ENCODE measurements at regions not wholly inside any gene's neighbourhood (a gene's known extent, or its start where the extent isn't known, plus 50 kb on each side); places are given as distances from the start of the nearest gene placed in this dataset.
"Not testable (repeated sequence)": the region's sequence is repeated elsewhere in the genome, so short reads cannot be mapped to it uniquely, and the experiment has no call there.

DNA sequence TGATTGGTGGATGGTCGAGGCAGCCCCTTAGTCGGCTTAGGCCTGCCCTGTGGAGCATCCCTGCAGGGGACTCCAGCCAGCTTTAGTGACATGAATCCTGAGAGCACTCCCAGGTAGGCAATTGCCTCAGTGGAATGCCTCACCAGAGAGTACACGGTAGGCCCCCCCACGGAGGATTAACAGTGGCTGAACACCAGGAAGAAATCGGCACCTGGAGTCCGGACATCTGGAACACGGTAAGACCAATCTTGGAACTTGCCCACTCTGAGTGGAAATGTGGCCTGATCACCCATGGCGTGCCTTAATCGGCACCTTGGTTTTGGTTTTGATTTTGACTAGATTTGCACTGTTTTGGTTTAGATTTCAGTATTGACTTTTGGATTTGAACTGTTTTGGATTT is 326.2 kb upstream of the NCKAP5 start:
- H3K9ac ChIP-seq (ENCODE audit: low read length) = no peak overlapping the region
- H3K27me3 ChIP-seq (ENCODE audit: control insufficient read depth, insufficient read depth, low read length) = no peaks in the 10 kb centered on the region
- no peak overlapping the region for H3K27ac ChIP-seq (ENCODE audit: low read depth, low read length)
- H3K4me1 ChIP-seq (ENCODE audit: control insufficient read depth, insufficient read depth, low read length) = no peaks in the 10 kb centered on the region
- H3K4me3 ChIP-seq (ENCODE audit: low read length) = no peak overlapping the region
- H3K36me3 ChIP-seq (ENCODE audit: control insufficient read depth, insufficient read depth, low read length) = no peaks in the 10 kb centered on the region

DNA sequence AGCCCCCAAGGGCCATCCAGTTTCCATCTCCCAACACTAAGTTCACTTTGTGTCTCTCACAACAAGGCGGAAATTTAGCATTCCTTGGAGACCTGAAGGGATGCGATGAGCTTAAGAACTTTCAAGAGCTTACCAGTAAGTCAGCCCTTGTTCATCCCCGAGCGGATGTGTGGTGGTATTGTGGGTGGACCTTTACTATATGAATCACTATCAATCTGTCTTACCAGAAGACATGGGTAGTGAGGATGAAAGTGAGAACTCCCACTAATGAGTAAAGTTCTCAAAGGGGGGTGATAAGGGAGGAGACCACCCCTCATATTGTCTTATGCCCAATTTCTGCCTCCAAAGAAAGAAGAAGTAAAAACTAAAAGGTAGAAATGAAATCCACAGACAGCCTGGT is 329.6 kb upstream of the NCKAP5 start:
- not testable (repeated sequence) for H3K4me1 ChIP-seq (ENCODE audit: control insufficient read depth, insufficient read depth, low read length); H3K36me3 ChIP-seq (ENCODE audit: control insufficient read depth, insufficient read depth, low read length); H3K4me3 ChIP-seq (ENCODE audit: low read length); H3K27ac ChIP-seq (ENCODE audit: low read depth, low read length); H3K9ac ChIP-seq (ENCODE audit: low read length); H3K27me3 ChIP-seq (ENCODE audit: control insufficient read depth, insufficient read depth, low read length)

GRCh38 chr2:133900909-133901308 is 332.6 kb upstream of the NCKAP5 start:
- no peaks in the 10 kb centered on the region for H3K4me1 ChIP-seq (ENCODE audit: control insufficient read depth, insufficient read depth, low read length)
- H3K9ac ChIP-seq (ENCODE audit: low read length) = no peak overlapping the region

GRCh38 chr2:133906396-133906795 is 338.1 kb upstream of the NCKAP5 start:
- no peaks in the 10 kb centered on the region for H3K4me1 ChIP-seq (ENCODE audit: control insufficient read depth, insufficient read depth, low read length)
- no peak overlapping the region for H3K4me3 ChIP-seq (ENCODE audit: low read length)
- no peaks in the 10 kb centered on the region for H3K27me3 ChIP-seq (ENCODE audit: control insufficient read depth, insufficient read depth, low read length)
- H3K36me3 ChIP-seq (ENCODE audit: control insufficient read depth, insufficient read depth, low read length) = no peaks in the 10 kb centered on the region
- H3K9ac ChIP-seq (ENCODE audit: low read length) = no peak overlapping the region
- no peak overlapping the region for H3K27ac ChIP-seq (ENCODE audit: low read depth, low read length)

More at GRCh38 chr2:133900909-133901308, 332.6 kb upstream of the NCKAP5 start:
- no peak overlapping the region for H3K4me3 ChIP-seq (ENCODE audit: low read length)
- H3K36me3 ChIP-seq (ENCODE audit: control insufficient read depth, insufficient read depth, low read length) = no peaks in the 10 kb centered on the region
- no peak overlapping the region for H3K27ac ChIP-seq (ENCODE audit: low read depth, low read length)
- H3K27me3 ChIP-seq (ENCODE audit: control insufficient read depth, insufficient read depth, low read length) = no peaks in the 10 kb centered on the region

- Histone ChIP-seq H3K27me3 (ENCODE audit: control insufficient read depth, insufficient read depth, low read length) (no peaks in the 10 kb centered on the region), H3K36me3 (ENCODE audit: control insufficient read depth, insufficient read depth, low read length) (no peaks in the 10 kb centered on the region), H3K27ac (ENCODE audit: low read depth, low read length) (no peak overlapping the region), H3K4me3 (ENCODE audit: low read length) (no peak overlapping the region), H3K9ac (ENCODE audit: low read length) (no peak overlapping the region), H3K4me1 (ENCODE audit: control insufficient read depth, insufficient read depth, low read length) (no peaks in the 10 kb centered on the region)
These were observed 338.7 kb upstream of the NCKAP5 start for GRCh38 chr2:133906926-133907325.

DNA sequence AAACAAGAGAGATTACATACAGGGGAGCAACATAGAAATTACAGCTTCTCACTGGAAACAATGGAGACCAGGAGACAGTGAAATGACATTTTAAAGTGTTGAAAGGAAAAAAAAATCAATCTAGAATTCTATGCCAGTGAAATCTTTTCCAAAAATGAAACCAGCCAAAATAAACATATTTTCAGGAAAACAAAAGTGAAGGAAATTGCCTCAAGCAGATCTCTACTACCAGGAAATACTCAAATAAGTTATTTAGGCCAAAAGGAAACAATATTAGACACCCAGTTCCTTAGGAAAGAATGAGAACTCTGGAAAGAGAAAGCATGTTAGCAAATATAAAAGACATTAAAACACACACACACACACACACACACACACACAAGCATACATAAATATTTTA is 339.9 kb upstream of the NCKAP5 start:
- Histone ChIP-seq H3K4me3 (ENCODE audit: low read length) (no peak overlapping the region), H3K27me3 (ENCODE audit: control insufficient read depth, insufficient read depth, low read length) (no peaks in the 10 kb centered on the region), H3K9ac (ENCODE audit: low read length) (no peak overlapping the region), H3K4me1 (ENCODE audit: control insufficient read depth, insufficient read depth, low read length) (no peaks in the 10 kb centered on the region), H3K36me3 (ENCODE audit: control insufficient read depth, insufficient read depth, low read length) (no peaks in the 10 kb centered on the region), H3K27ac (ENCODE audit: low read depth, low read length) (no peak overlapping the region)

GRCh38 chr2:133918141-133918540 is 335.7 kb upstream of the MGAT5 start:
- Histone ChIP-seq H3K4me3 (ENCODE audit: low read length) (no peak overlapping the region), H3K27ac (ENCODE audit: low read depth, low read length) (no peak overlapping the region), H3K36me3 (ENCODE audit: control insufficient read depth, insufficient read depth, low read length) (no peaks in the 10 kb centered on the region), H3K27me3 (ENCODE audit: control insufficient read depth, insufficient read depth, low read length) (no peaks in the 10 kb centered on the region), H3K9ac (ENCODE audit: low read length) (no peak overlapping the region), H3K4me1 (ENCODE audit: control insufficient read depth, insufficient read depth, low read length) (no peaks in the 10 kb centered on the region)

GRCh38 chr2:133919285-133919684 is 334.6 kb upstream of the MGAT5 start:
- H3K27ac ChIP-seq (ENCODE audit: low read depth, low read length) = no peak overlapping the region
- no peaks in the 10 kb centered on the region for H3K4me1 ChIP-seq (ENCODE audit: control insufficient read depth, insufficient read depth, low read length)

GRCh38 chr2:133927894-133928293 is 326.0 kb upstream of the MGAT5 start:
- Histone ChIP-seq H3K9ac (ENCODE audit: low read length) (no peak overlapping the region), H3K4me3 (ENCODE audit: low read length) (no peak overlapping the region), H3K27ac (ENCODE audit: low read depth, low read length) (no peak overlapping the region), H3K36me3 (ENCODE audit: control insufficient read depth, insufficient read depth, low read length) (no peaks in the 10 kb centered on the region), H3K4me1 (ENCODE audit: control insufficient read depth, insufficient read depth, low read length) (no peaks in the 10 kb centered on the region), H3K27me3 (ENCODE audit: control insufficient read depth, insufficient read depth, low read length) (no peaks in the 10 kb centered on the region)

More at GRCh38 chr2:133919285-133919684, 334.6 kb upstream of the MGAT5 start:
- Histone ChIP-seq H3K36me3 (ENCODE audit: control insufficient read depth, insufficient read depth, low read length) (no peaks in the 10 kb centered on the region), H3K4me3 (ENCODE audit: low read length) (no peak overlapping the region), H3K9ac (ENCODE audit: low read length) (no peak overlapping the region), H3K27me3 (ENCODE audit: control insufficient read depth, insufficient read depth, low read length) (no peaks in the 10 kb centered on the region)

DNA sequence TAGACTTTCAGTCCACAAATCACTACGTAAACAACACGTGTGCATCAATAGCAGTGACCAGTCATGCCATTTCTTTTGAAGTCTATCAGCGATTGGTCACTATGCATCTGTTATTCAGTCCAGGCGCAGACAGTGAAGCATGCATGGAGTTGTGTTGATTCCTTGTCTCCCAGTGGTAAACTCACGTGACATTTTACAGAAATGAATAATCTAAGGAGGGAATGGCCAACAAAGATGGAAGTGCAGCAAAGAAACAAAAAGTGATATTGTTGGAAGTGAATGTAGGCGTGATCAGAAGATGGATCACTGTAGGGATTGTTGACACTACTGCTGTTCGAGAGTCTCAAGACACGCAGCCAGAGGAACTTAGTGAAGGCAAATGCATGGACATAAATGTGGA is 317.8 kb upstream of the MGAT5 start:
- H3K27me3 ChIP-seq (ENCODE audit: control insufficient read depth, insufficient read depth, low read length) = no peaks in the 10 kb centered on the region
- no peak overlapping the region for H3K4me3 ChIP-seq (ENCODE audit: low read length)
- no peak overlapping the region for H3K27ac ChIP-seq (ENCODE audit: low read depth, low read length)
- no peak overlapping the region for H3K9ac ChIP-seq (ENCODE audit: low read length)
- H3K36me3 ChIP-seq (ENCODE audit: control insufficient read depth, insufficient read depth, low read length) = no peaks in the 10 kb centered on the region
- no peaks in the 10 kb centered on the region for H3K4me1 ChIP-seq (ENCODE audit: control insufficient read depth, insufficient read depth, low read length)

GRCh38 chr2:133936601-133937000 is 317.3 kb upstream of the MGAT5 start:
- Histone ChIP-seq H3K36me3 (ENCODE audit: control insufficient read depth, insufficient read depth, low read length) (no peaks in the 10 kb centered on the region), H3K4me1 (ENCODE audit: control insufficient read depth, insufficient read depth, low read length) (no peaks in the 10 kb centered on the region), H3K4me3 (ENCODE audit: low read length) (no peak overlapping the region), H3K9ac (ENCODE audit: low read length) (no peak overlapping the region), H3K27ac (ENCODE audit: low read depth, low read length) (no peak overlapping the region), H3K27me3 (ENCODE audit: control insufficient read depth, insufficient read depth, low read length) (no peaks in the 10 kb centered on the region)

DNA sequence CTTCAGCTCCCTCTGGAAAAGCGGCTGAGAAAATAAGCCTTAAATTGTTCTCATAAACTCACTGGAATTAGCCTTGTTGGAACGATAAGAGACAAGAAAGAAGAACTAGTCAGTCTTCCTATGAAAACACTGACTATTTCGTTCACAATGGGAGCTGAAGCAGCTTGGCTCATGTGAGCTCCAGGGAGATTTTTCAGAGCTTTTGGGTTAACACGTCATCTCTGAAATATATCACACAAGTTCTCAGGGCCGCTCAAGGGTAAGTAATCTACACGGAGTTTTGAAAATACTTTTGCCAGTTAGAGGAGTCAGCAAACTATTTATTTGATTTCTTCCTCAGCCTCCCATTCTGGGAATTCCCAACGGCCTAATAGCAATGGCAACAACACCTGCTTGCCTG is 316.2 kb upstream of the MGAT5 start:
- no peaks in the 10 kb centered on the region for H3K36me3 ChIP-seq (ENCODE audit: control insufficient read depth, insufficient read depth, low read length)
- H3K4me1 ChIP-seq (ENCODE audit: control insufficient read depth, insufficient read depth, low read length) = no peaks in the 10 kb centered on the region
- no peak overlapping the region for H3K4me3 ChIP-seq (ENCODE audit: low read length)
- no peak overlapping the region for H3K9ac ChIP-seq (ENCODE audit: low read length)
- H3K27ac ChIP-seq (ENCODE audit: low read depth, low read length) = no peak overlapping the region
- H3K27me3 ChIP-seq (ENCODE audit: control insufficient read depth, insufficient read depth, low read length) = no peaks in the 10 kb centered on the region

DNA sequence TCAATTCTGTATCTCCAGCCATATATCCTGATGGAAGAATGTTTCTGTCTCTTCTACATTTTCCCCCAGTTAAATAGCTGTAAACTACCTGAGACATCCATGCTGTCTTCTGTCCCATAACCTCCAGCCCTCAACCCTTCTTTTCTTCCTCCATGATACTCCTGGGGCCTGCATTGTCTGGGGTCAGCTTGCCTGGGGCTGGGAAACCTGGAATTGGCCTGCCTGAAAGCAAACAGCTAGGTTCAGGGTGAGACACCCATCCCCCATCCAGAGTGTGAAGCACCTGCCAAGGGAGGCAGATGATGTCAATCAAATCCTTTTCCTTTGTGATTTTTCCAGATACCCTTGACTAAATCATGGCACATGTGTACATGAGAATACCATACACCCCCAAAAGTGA is 313.7 kb upstream of the MGAT5 start:
- no peaks in the 10 kb centered on the region for H3K27me3 ChIP-seq (ENCODE audit: control insufficient read depth, insufficient read depth, low read length)
- no peaks in the 10 kb centered on the region for H3K4me1 ChIP-seq (ENCODE audit: control insufficient read depth, insufficient read depth, low read length)
- no peak overlapping the region for H3K9ac ChIP-seq (ENCODE audit: low read length)
- H3K27ac ChIP-seq (ENCODE audit: low read depth, low read length) = no peak overlapping the region
- no peak overlapping the region for H3K4me3 ChIP-seq (ENCODE audit: low read length)
- no peaks in the 10 kb centered on the region for H3K36me3 ChIP-seq (ENCODE audit: control insufficient read depth, insufficient read depth, low read length)

Measured in rectal smooth muscle tissue (tissue), 1 donor.